ENCODE measurements at regions not wholly inside any gene's neighbourhood (a gene's known extent, or its start where the extent isn't known, plus 50 kb on each side); places are given as distances from the start of the nearest gene placed in this dataset.

GRCh38 chr11:134554106-134554505 lies 142.1 kb upstream of the B3GAT1 start:
- TF ChIP-seq ZNF384 (IDR thresholded peaks at IDR 0.05): no peak
- no peak for TF ChIP-seq ARNT (IDR thresholded peaks at IDR 0.05)
- TF ChIP-seq BHLHE40 (IDR thresholded peaks at IDR 0.05; ENCODE audit: borderline replicate concordance): no peak
- TF ChIP-seq PKNOX1 (IDR thresholded peaks at IDR 0.05): no peak
- TF ChIP-seq HDGF (IDR thresholded peaks at IDR 0.05; ENCODE audit: borderline replicate concordance): no peak
- no peak for TF ChIP-seq LEF1 (IDR thresholded peaks at IDR 0.05; ENCODE audit: borderline replicate concordance)
- no peak for TF ChIP-seq TARDBP (IDR thresholded peaks at IDR 0.05)
- no peak for TF ChIP-seq FOXM1 (IDR thresholded peaks at IDR 0.05; ENCODE audit: borderline replicate concordance)
- no peak for TF ChIP-seq NFRKB (IDR thresholded peaks at IDR 0.05)
- TF ChIP-seq L3MBTL2 (conservative IDR thresholded peaks at IDR 0.05): no peak
- no peak for TF ChIP-seq FOXA1 (IDR thresholded peaks at IDR 0.05)
- TF ChIP-seq SUZ12 (IDR thresholded peaks at IDR 0.05): no peak
- TF ChIP-seq SP1 (IDR thresholded peaks at IDR 0.05): no peak
- no peak for TF ChIP-seq FOXK2 (IDR thresholded peaks at IDR 0.05)
- TF ChIP-seq CTBP1 (IDR thresholded peaks at IDR 0.05; ENCODE audit: borderline replicate concordance): no peak
- no peak for TF ChIP-seq ELF4 (IDR thresholded peaks at IDR 0.05)
- POLR2A ChIA-PET: no interaction called here
- no peak for DNase-seq (ENCODE audit: extremely low spot score)
- CTCF ChIA-PET: no interaction called here

- TF ChIP-seq FOXM1 (IDR thresholded peaks at IDR 0.05; ENCODE audit: borderline replicate concordance) (no peak), FOXA1 (IDR thresholded peaks at IDR 0.05) (no peak), PKNOX1 (IDR thresholded peaks at IDR 0.05) (no peak), LEF1 (IDR thresholded peaks at IDR 0.05; ENCODE audit: borderline replicate concordance) (no peak), ARNT (IDR thresholded peaks at IDR 0.05) (no peak), TARDBP (IDR thresholded peaks at IDR 0.05) (no peak), ZNF384 (IDR thresholded peaks at IDR 0.05) (no peak), HDGF (IDR thresholded peaks at IDR 0.05; ENCODE audit: borderline replicate concordance) (no peak), NFRKB (IDR thresholded peaks at IDR 0.05) (no peak)
- POLR2A ChIA-PET: no interaction called here
- CTCF ChIA-PET: no interaction called here
- no peak for DNase-seq (ENCODE audit: extremely low spot score)
Observed at GRCh38 chr11:134552749-134553148, 140.7 kb upstream of the B3GAT1 start.

GRCh38 chr11:134545521-134545920 lies 133.5 kb upstream of the B3GAT1 start:
- ChIA-PET CTCF (no interaction called here), POLR2A (no interaction called here)
- no peak for DNase-seq (ENCODE audit: extremely low spot score)
- no peak for TF ChIP-seq L3MBTL2 (conservative IDR thresholded peaks at IDR 0.05)
- TF ChIP-seq CTBP1 (IDR thresholded peaks at IDR 0.05; ENCODE audit: borderline replicate concordance): no peak
- no peak for TF ChIP-seq FOXM1 (IDR thresholded peaks at IDR 0.05; ENCODE audit: borderline replicate concordance)
- no peak for TF ChIP-seq ARNT (IDR thresholded peaks at IDR 0.05)
- TF ChIP-seq PKNOX1 (IDR thresholded peaks at IDR 0.05): no peak
- TF ChIP-seq TARDBP (IDR thresholded peaks at IDR 0.05): no peak
- no peak for TF ChIP-seq FOXK2 (IDR thresholded peaks at IDR 0.05)
- TF ChIP-seq LEF1 (IDR thresholded peaks at IDR 0.05; ENCODE audit: borderline replicate concordance): no peak

GRCh38 chr11:134544095-134544815 lies 132.2 kb upstream of the B3GAT1 start:
- POLR2A ChIA-PET: no interaction called here
- no peak for DNase-seq (ENCODE audit: extremely low spot score)

GRCh38 chr11:134543645-134544044 lies 131.6 kb upstream of the B3GAT1 start:
- DNase-seq (ENCODE audit: extremely low spot score): no peak
- TF ChIP-seq SP1 (IDR thresholded peaks at IDR 0.05) (no peak), ARNT (IDR thresholded peaks at IDR 0.05) (no peak), ZNF384 (IDR thresholded peaks at IDR 0.05) (no peak), PKNOX1 (IDR thresholded peaks at IDR 0.05) (no peak), FOXK2 (IDR thresholded peaks at IDR 0.05) (no peak), LEF1 (IDR thresholded peaks at IDR 0.05; ENCODE audit: borderline replicate concordance) (no peak), L3MBTL2 (conservative IDR thresholded peaks at IDR 0.05) (no peak), FOXA1 (IDR thresholded peaks at IDR 0.05) (no peak), SUZ12 (IDR thresholded peaks at IDR 0.05) (no peak), TARDBP (IDR thresholded peaks at IDR 0.05) (no peak), FOXM1 (IDR thresholded peaks at IDR 0.05; ENCODE audit: borderline replicate concordance) (no peak), BHLHE40 (IDR thresholded peaks at IDR 0.05; ENCODE audit: borderline replicate concordance) (no peak), ELF4 (IDR thresholded peaks at IDR 0.05) (no peak), NFRKB (IDR thresholded peaks at IDR 0.05) (no peak), CTBP1 (IDR thresholded peaks at IDR 0.05; ENCODE audit: borderline replicate concordance) (no peak)
- POLR2A ChIA-PET: no interaction called here
- CTCF ChIA-PET: no interaction called here

More at GRCh38 chr11:134544095-134544815, 132.2 kb upstream of the B3GAT1 start:
- CTCF ChIA-PET: no interaction called here
- no peak for TF ChIP-seq NFRKB (IDR thresholded peaks at IDR 0.05)
- no peak for TF ChIP-seq ELF4 (IDR thresholded peaks at IDR 0.05)
- no peak for TF ChIP-seq LEF1 (IDR thresholded peaks at IDR 0.05; ENCODE audit: borderline replicate concordance)
- no peak for TF ChIP-seq CTBP1 (IDR thresholded peaks at IDR 0.05; ENCODE audit: borderline replicate concordance)
- no peak for TF ChIP-seq SP1 (IDR thresholded peaks at IDR 0.05)
- no peak for TF ChIP-seq ZNF384 (IDR thresholded peaks at IDR 0.05)
- TF ChIP-seq HDGF (IDR thresholded peaks at IDR 0.05; ENCODE audit: borderline replicate concordance): no peak

- ChIA-PET POLR2A (no interaction called here), CTCF (no interaction called here)
- no peak for DNase-seq (ENCODE audit: extremely low spot score)
- TF ChIP-seq SUZ12 (IDR thresholded peaks at IDR 0.05): no peak
- TF ChIP-seq L3MBTL2 (conservative IDR thresholded peaks at IDR 0.05): no peak
Observed at GRCh38 chr11:134543241-134543640, 131.2 kb upstream of the B3GAT1 start.
